ENCODE measurements at regions not wholly inside any gene's neighbourhood (a gene's known extent, or its start where the extent isn't known, plus 50 kb on each side); places are given as distances from the start of the nearest gene placed in this dataset.

DNA sequence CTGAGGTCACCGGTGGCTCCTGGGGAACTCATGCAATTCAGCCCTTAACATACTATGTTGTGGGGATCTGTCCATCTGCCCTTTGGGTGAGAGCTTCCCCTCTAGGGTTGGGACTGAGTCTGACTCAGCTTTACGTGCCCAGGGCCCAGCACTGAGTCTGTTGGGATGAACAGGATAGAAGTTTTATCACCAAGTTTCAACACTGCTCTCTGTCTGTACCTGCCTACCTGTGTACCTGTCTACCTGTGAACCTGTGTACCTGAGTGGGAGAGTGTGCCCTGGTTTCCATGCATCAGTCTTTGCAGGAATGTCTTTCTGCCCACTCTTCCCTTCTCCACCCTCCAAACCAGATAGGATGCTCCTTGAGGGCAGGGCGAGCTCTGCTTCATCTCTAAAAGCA lies 90.6 kb upstream of the POU3F1 start:
- no peak overlapping the region for H2BK15ac ChIP-seq (ENCODE audit: low read depth, poor library complexity, severe bottlenecking)
- H3K4me3 ChIP-seq (ENCODE audit: insufficient read depth in 1 of 2, low read depth in 1 of 2, low read length in 2 of 2), result no peak overlapping the region
- H3K14ac ChIP-seq (ENCODE audit: low read length in 2 of 2), result no peak overlapping the region
- H3K27ac ChIP-seq (ENCODE audit: low read length, poor library complexity, severe bottlenecking), result no peak overlapping the region
- H3K9me3 ChIP-seq (ENCODE audit: control insufficient read depth, low read length), result no peaks in the 10 kb centered on the region
- no peaks in the 10 kb centered on the region for H3K79me1 ChIP-seq (replicated peaks; ENCODE audit: low read length, poor library complexity, severe bottlenecking)
- no peak for DNase-seq
- H2AK5ac ChIP-seq (ENCODE audit: low read length, severe bottlenecking), result no peak overlapping the region
- no peak overlapping the region for H3K9ac ChIP-seq (ENCODE audit: low read length)
- H2BK12ac ChIP-seq (ENCODE audit: low read length in 2 of 2), result no peak overlapping the region
- H4K91ac ChIP-seq (ENCODE audit: low read length), result no peak overlapping the region
- H3K23ac ChIP-seq (ENCODE audit: low read length in 2 of 2), result no peak overlapping the region
- no peak overlapping the region for H3K4ac ChIP-seq (ENCODE audit: low read depth in 1 of 2, low read length in 2 of 2)
- H3K27me3 ChIP-seq (ENCODE audit: control insufficient read depth in 1 of 2, insufficient read depth in 1 of 2, low read length in 2 of 2), result peaks cover 35 to 81% of the 10 kb centered on the region in 2 experiments
- no peak overlapping the region for H2BK120ac ChIP-seq (ENCODE audit: low read depth, low read length)
- no peak overlapping the region for H3K4me2 ChIP-seq (ENCODE audit: low read length, poor library complexity, severe bottlenecking)
- H3K4me1 ChIP-seq (ENCODE audit: control insufficient read depth, insufficient read depth, low read depth, low read length), result peaks cover 32% of the 10 kb centered on the region
- no peak overlapping the region for H2BK5ac ChIP-seq (ENCODE audit: low read depth, low read length, poor library complexity, severe bottlenecking)
- no peak overlapping the region for H4K8ac ChIP-seq (ENCODE audit: low read length)
- no peaks in the 10 kb centered on the region for H3K36me3 ChIP-seq (ENCODE audit: control insufficient read depth in 1 of 2, insufficient read depth in 2 of 2, low read depth in 1 of 2, low read length in 2 of 2)
- H2AFZ ChIP-seq (ENCODE audit: low read depth, low read length), result no peak overlapping the region
- no peak overlapping the region for H3K18ac ChIP-seq (ENCODE audit: low read depth in 1 of 2, low read length in 2 of 2)
- 84% methylated on average over 3 of the region's 3 CpGs for WGBS

DNA sequence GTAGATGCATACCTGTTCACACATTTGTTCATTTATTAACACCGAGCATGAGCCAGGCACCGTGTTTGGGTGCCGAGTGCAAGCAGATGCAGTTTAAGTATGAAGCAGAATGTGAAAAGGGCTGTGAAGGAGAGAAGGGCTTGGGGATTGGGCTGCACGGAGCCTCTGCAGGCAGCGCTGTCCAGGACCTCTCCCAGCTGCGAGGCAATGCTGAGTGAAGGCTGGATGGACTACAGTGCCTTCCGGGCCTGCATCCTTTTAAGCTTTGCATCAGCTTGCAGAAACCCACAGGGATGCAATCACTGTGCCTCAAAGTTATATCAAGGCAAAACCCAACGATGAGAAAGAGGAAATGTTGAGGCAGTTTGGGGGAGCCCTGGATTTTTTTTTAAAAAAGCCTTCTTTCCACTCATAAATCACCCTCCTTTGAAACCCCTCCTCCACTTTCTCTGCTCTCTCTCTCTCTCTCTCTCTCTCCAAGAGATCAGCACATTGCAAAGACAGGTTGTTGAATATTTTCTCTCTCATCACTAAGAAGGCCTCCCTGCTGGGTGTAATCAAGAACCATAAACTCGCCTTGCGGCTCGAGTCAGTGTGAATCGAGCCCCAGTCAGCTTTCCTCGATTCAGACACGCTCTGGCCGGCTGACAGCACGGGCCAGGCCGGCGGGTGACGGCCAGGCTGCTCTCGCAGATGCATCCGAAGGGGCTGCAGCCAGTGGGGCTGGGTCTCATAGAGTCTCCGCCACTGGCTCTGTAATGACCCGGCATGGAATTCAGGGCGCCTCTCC lies 89.2 kb upstream of the POU3F1 start:
- peaks cover 31 to 82% of the 10 kb centered on the region in 2 experiments for H3K27me3 ChIP-seq (ENCODE audit: control insufficient read depth in 1 of 2, insufficient read depth in 1 of 2, low read length in 2 of 2)
- H3K14ac ChIP-seq (ENCODE audit: low read length in 2 of 2), result no peak overlapping the region
- no peaks in the 10 kb centered on the region for H3K36me3 ChIP-seq (ENCODE audit: control insufficient read depth in 1 of 2, insufficient read depth in 2 of 2, low read depth in 1 of 2, low read length in 2 of 2)
- H2BK15ac ChIP-seq (ENCODE audit: low read depth, poor library complexity, severe bottlenecking), result no peak overlapping the region
- no peaks in the 10 kb centered on the region for H3K9me3 ChIP-seq (ENCODE audit: control insufficient read depth, low read length)
- peaks cover 32% of the 10 kb centered on the region for H3K4me1 ChIP-seq (ENCODE audit: control insufficient read depth, insufficient read depth, low read depth, low read length)
- H3K79me1 ChIP-seq (replicated peaks; ENCODE audit: low read length, poor library complexity, severe bottlenecking), result no peaks in the 10 kb centered on the region
- H4K8ac ChIP-seq (ENCODE audit: low read length), result no peak overlapping the region
- no peak overlapping the region for H3K4me2 ChIP-seq (ENCODE audit: low read length, poor library complexity, severe bottlenecking)
- DNase-seq, result no peak
- H2AK5ac ChIP-seq (ENCODE audit: low read length, severe bottlenecking), result no peak overlapping the region
- H3K4ac ChIP-seq (ENCODE audit: low read depth in 1 of 2, low read length in 2 of 2), result no peak overlapping the region
- no peak overlapping the region for H3K23ac ChIP-seq (ENCODE audit: low read length in 2 of 2)
- no peak overlapping the region for H2BK5ac ChIP-seq (ENCODE audit: low read depth, low read length, poor library complexity, severe bottlenecking)
- H3K27ac ChIP-seq (ENCODE audit: low read length, poor library complexity, severe bottlenecking), result no peak overlapping the region
- no peak overlapping the region for H2AFZ ChIP-seq (ENCODE audit: low read depth, low read length)
- H2BK120ac ChIP-seq (ENCODE audit: low read depth, low read length), result no peak overlapping the region
- no peak overlapping the region for H4K91ac ChIP-seq (ENCODE audit: low read length)
- no peak overlapping the region for H3K18ac ChIP-seq (ENCODE audit: low read depth in 1 of 2, low read length in 2 of 2)
- H3K4me3 ChIP-seq (ENCODE audit: insufficient read depth in 1 of 2, low read depth in 1 of 2, low read length in 2 of 2), result no peak overlapping the region
- WGBS, result 63% methylated on average over 24 of the region's 24 CpGs
- no peak overlapping the region for H3K9ac ChIP-seq (ENCODE audit: low read length)
- H2BK12ac ChIP-seq (ENCODE audit: low read length in 2 of 2), result no peak overlapping the region

DNA sequence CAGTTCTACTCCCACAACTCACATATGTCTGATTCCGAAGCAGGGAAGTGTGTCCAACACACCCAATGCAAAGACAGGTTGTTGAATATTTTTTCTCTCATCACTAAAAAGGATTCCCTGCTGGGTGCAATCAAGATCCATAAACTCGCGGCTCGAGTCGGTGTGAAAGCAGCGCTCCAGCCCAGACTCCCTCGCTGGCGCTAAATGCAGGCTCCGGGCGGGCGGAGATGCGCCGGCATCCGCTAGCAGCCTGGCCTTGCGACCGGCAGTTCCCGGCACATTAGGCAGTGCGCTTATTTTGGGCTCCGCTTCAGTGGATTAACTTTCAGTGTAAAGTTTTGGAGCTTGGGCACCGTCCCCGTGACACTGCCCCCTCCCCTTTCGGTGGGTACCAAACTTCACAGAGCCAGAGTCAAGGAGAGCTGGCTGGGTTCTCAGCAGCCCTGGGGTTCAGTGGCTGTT lies 87.7 kb upstream of the POU3F1 start:
- H2BK12ac ChIP-seq (ENCODE audit: low read length in 2 of 2), result no peak overlapping the region
- no peak overlapping the region for H3K23ac ChIP-seq (ENCODE audit: low read length in 2 of 2)
- no peak overlapping the region for H3K18ac ChIP-seq (ENCODE audit: low read depth in 1 of 2, low read length in 2 of 2)
- no peak overlapping the region for H3K4me2 ChIP-seq (ENCODE audit: low read length, poor library complexity, severe bottlenecking)
- no peak overlapping the region for H4K8ac ChIP-seq (ENCODE audit: low read length)
- no peak overlapping the region for H3K14ac ChIP-seq (ENCODE audit: low read length in 2 of 2)
- no peaks in the 10 kb centered on the region for H3K9me3 ChIP-seq (ENCODE audit: control insufficient read depth, low read length)
- H3K4me1 ChIP-seq (ENCODE audit: control insufficient read depth, insufficient read depth, low read depth, low read length), result peaks cover 21% of the 10 kb centered on the region
- H2AFZ ChIP-seq (ENCODE audit: low read depth, low read length), result no peak overlapping the region
- no peaks in the 10 kb centered on the region for H3K36me3 ChIP-seq (ENCODE audit: control insufficient read depth in 1 of 2, insufficient read depth in 2 of 2, low read depth in 1 of 2, low read length in 2 of 2)
- H2BK120ac ChIP-seq (ENCODE audit: low read depth, low read length), result no peak overlapping the region
- H2BK15ac ChIP-seq (ENCODE audit: low read depth, poor library complexity, severe bottlenecking), result no peak overlapping the region
- 74% methylated on average over 22 of the region's 22 CpGs for WGBS
- no peak for DNase-seq
- no peaks in the 10 kb centered on the region for H3K79me1 ChIP-seq (replicated peaks; ENCODE audit: low read length, poor library complexity, severe bottlenecking)
- H3K4me3 ChIP-seq (ENCODE audit: insufficient read depth in 1 of 2, low read depth in 1 of 2, low read length in 2 of 2), result no peak overlapping the region
- H2BK5ac ChIP-seq (ENCODE audit: low read depth, low read length, poor library complexity, severe bottlenecking), result no peak overlapping the region
- H4K91ac ChIP-seq (ENCODE audit: low read length), result no peak overlapping the region
- H3K27ac ChIP-seq (ENCODE audit: low read length, poor library complexity, severe bottlenecking), result no peak overlapping the region
- peaks cover 45 to 75% of the 10 kb centered on the region in 2 experiments for H3K27me3 ChIP-seq (ENCODE audit: control insufficient read depth in 1 of 2, insufficient read depth in 1 of 2, low read length in 2 of 2)
- H3K4ac ChIP-seq (ENCODE audit: low read depth in 1 of 2, low read length in 2 of 2), result no peak overlapping the region
- no peak overlapping the region for H2AK5ac ChIP-seq (ENCODE audit: low read length, severe bottlenecking)
- no peak overlapping the region for H3K9ac ChIP-seq (ENCODE audit: low read length)

DNA sequence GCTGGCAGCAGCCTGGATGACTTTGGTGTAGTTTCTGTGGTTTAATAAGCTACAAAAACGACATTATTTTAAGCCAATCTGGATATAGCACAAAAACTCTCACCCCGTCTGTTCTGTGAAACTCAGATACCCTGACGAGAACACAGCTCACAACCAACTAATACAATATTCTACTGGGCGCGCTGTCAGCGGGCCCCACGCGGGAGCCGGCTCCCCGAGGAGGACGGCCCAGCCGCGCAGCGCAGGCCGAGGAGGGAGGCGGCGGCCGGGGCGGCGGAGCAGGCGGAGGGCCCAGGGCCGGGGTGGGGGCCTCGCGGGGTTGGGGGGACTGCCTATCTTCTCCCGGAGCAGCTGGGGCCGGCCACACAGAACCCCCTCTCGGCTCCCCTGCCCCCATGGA lies 87.2 kb upstream of the POU3F1 start:
- Histone ChIP-seq H3K14ac (ENCODE audit: low read length in 2 of 2) (no peak overlapping the region), H2BK120ac (ENCODE audit: low read depth, low read length) (no peak overlapping the region), H4K91ac (ENCODE audit: low read length) (no peak overlapping the region), H2BK12ac (ENCODE audit: low read length in 2 of 2) (no peak overlapping the region), H3K23ac (ENCODE audit: low read length in 2 of 2) (no peak overlapping the region), H3K9ac (ENCODE audit: low read length) (no peak overlapping the region), H3K4me2 (ENCODE audit: low read length, poor library complexity, severe bottlenecking) (no peak overlapping the region), H3K4me1 (ENCODE audit: control insufficient read depth, insufficient read depth, low read depth, low read length) (peaks cover 16% of the 10 kb centered on the region), H2BK5ac (ENCODE audit: low read depth, low read length, poor library complexity, severe bottlenecking) (no peak overlapping the region), H3K4ac (ENCODE audit: low read depth in 1 of 2, low read length in 2 of 2) (no peak overlapping the region), H3K79me1 (replicated peaks; ENCODE audit: low read length, poor library complexity, severe bottlenecking) (no peaks in the 10 kb centered on the region), H3K4me3 (ENCODE audit: insufficient read depth in 1 of 2, low read depth in 1 of 2, low read length in 2 of 2) (no peak overlapping the region), H3K9me3 (ENCODE audit: control insufficient read depth, low read length) (no peaks in the 10 kb centered on the region), H3K18ac (ENCODE audit: low read depth in 1 of 2, low read length in 2 of 2) (no peak overlapping the region), H3K27ac (ENCODE audit: low read length, poor library complexity, severe bottlenecking) (no peak overlapping the region), H2AFZ (ENCODE audit: low read depth, low read length) (no peak overlapping the region), H3K27me3 (ENCODE audit: control insufficient read depth in 1 of 2, insufficient read depth in 1 of 2, low read length in 2 of 2) (peaks cover 47 to 77% of the 10 kb centered on the region in 2 experiments), H4K8ac (ENCODE audit: low read length) (no peak overlapping the region), H3K36me3 (ENCODE audit: control insufficient read depth in 1 of 2, insufficient read depth in 2 of 2, low read depth in 1 of 2, low read length in 2 of 2) (no peaks in the 10 kb centered on the region), H2BK15ac (ENCODE audit: low read depth, poor library complexity, severe bottlenecking) (no peak overlapping the region), H2AK5ac (ENCODE audit: low read length, severe bottlenecking) (no peak overlapping the region)
- DNase-seq, result no peak
- WGBS, result 79% methylated on average over 18 of the region's 27 CpGs

Data from mesenchymal stem cell (in vitro differentiated cells and primary cell).